Small intestine (tissue), 7 donors: ENCODE measurements at regions not wholly inside any gene's neighbourhood (a gene's known extent, or its start where the extent isn't known, plus 50 kb on each side); places are given as distances from the start of the nearest gene placed in this dataset.

Experiments
- DNase-seq, 2 donors: peaks; one replicate each; pipeline versions ENCODE4 v3.0.0 to v3.0.0-alpha.2; 2013
- FAIRE-seq: peaks from 2 replicates; lab custom pipeline; 2012; peaks lifted over from hg19 to GRCh38; lab: Jason Lieb, UNC
- H3K27ac ChIP-seq, 3 donors: one replicate each; pipeline ENCODE4 v1.5.1; 2013; ENCODE audit warnings: low read length in 2 of 3, mild to moderate bottlenecking in 2 of 3, control low read depth in 1 of 3, inconsistent platforms in 1 of 3, low read depth in 1 of 3, moderate library complexity in 1 of 3
- H3K27me3 ChIP-seq, 3 donors: one replicate each; pipeline ENCODE4 v1.6.1; 2013; ENCODE audit warnings: low read length in 3 of 3, inconsistent platforms in 1 of 3; ENCODE audit not compliant: control insufficient read depth in 3 of 3, insufficient read depth in 3 of 3
- H3K36me3 ChIP-seq, 3 donors: one replicate each; pipeline ENCODE4 v1.6.1; 2013; ENCODE audit warnings: low read length in 3 of 3, inconsistent platforms in 1 of 3, low read depth in 1 of 3, mild to moderate bottlenecking in 1 of 3, moderate library complexity in 1 of 3; ENCODE audit not compliant: control insufficient read depth in 3 of 3, insufficient read depth in 2 of 3
- H3K4me1 ChIP-seq, 3 donors: one replicate each; pipeline ENCODE4 v1.6.1; 2013; ENCODE audit warnings: low read length in 2 of 3, inconsistent platforms in 1 of 3, low read depth in 1 of 3, mild to moderate bottlenecking in 1 of 3, moderate library complexity in 1 of 3; ENCODE audit not compliant: control insufficient read depth in 3 of 3, insufficient read depth in 2 of 3
- H3K4me3 ChIP-seq, 3 donors: one replicate each; pipeline ENCODE4 v1.5.1; 2013; ENCODE audit warnings: low read length in 3 of 3, control low read depth in 1 of 3, inconsistent platforms in 1 of 3, low read depth in 1 of 3, mild to moderate bottlenecking in 1 of 3, moderate library complexity in 1 of 3
- H3K9me3 ChIP-seq, 2 donors: one replicate each; pipeline ENCODE4 v1.6.1; 2013; ENCODE audit warnings: low read depth in 1 of 2, low read length in 1 of 2; ENCODE audit not compliant: control insufficient read depth in 2 of 2, insufficient read depth in 1 of 2
- WGBS, 3 donors: extraction: QIAGEN DNeasy Blood & Tissue Kit; methylation state at CpG; one replicate each; pipeline ENCODE4 v1.1.7; 2013; 5-methylcytosine and 5-hydroxymethylcytosine counted together
- donor health status: healthy with polysubstance abuse.
- donor health status: control.
- donor health status: control.
- donor health status: Bipolar disorder and iron deficiency.
- donor health status: healthy.

GRCh38 chr11:27239305-27239942, 123.6 kb downstream of the CCDC34 start:
- H3K4me3 ChIP-seq = no peak overlapping the region
- H3K36me3 ChIP-seq = no peaks in the 10 kb centered on the region
- H3K27me3 ChIP-seq = no peaks in the 10 kb centered on the region
- H3K9me3 ChIP-seq = peaks cover 0 to 4% of the 10 kb centered on the region in 2 donors
- H3K27ac ChIP-seq = no peak overlapping the region
- WGBS, 3 donors = 55 to 79% (median 71%) methylated on average over 7 of the region's 7 CpGs
- FAIRE-seq (no peak), DNase-seq (no peak)
- H3K4me1 ChIP-seq = peaks cover 4 to 25% (median 5%) of the 10 kb centered on the region in 3 donors

GRCh38 chr11:27238811-27239210, 124.2 kb downstream of the CCDC34 start:
- H3K36me3 ChIP-seq = no peaks in the 10 kb centered on the region
- H3K9me3 ChIP-seq = no peaks in the 10 kb centered on the region
- H3K27ac ChIP-seq = no peak overlapping the region
- H3K27me3 ChIP-seq = no peaks in the 10 kb centered on the region
- DNase-seq (no peak), FAIRE-seq (no peak)
- H3K4me3 ChIP-seq = no peak overlapping the region
- peaks cover 5 to 31% (median 6%) of the 10 kb centered on the region in 3 donors for H3K4me1 ChIP-seq

GRCh38 chr11:27237643-27238042, 125.4 kb downstream of the CCDC34 start:
- H3K27ac ChIP-seq = peak overlapping the region in 2 of 3 donors; percentile 35 to 71
- no peak overlapping the region for H3K4me3 ChIP-seq
- no peaks in the 10 kb centered on the region for H3K27me3 ChIP-seq
- DNase-seq = peak; percentile 73 to 89
- peaks cover 5 to 35% (median 12%) of the 10 kb centered on the region in 3 donors for H3K4me1 ChIP-seq
- FAIRE-seq = no peak
- no peaks in the 10 kb centered on the region for H3K36me3 ChIP-seq
- no peaks in the 10 kb centered on the region for H3K9me3 ChIP-seq

- DNase-seq = no peak
- no peaks in the 10 kb centered on the region for H3K27me3 ChIP-seq
- 13 to 45% (median 24%) methylated on average over 2 of the region's 2 CpGs for WGBS, 3 donors
- H3K27ac ChIP-seq = peak overlapping the region in 1 of 3 donors; percentile 90
- H3K9me3 ChIP-seq = no peaks in the 10 kb centered on the region
- peaks cover 5 to 35% (median 12%) of the 10 kb centered on the region in 3 donors for H3K4me1 ChIP-seq
- FAIRE-seq = no peak
- H3K36me3 ChIP-seq = no peaks in the 10 kb centered on the region
- no peak overlapping the region for H3K4me3 ChIP-seq
Measured at GRCh38 chr11:27234961-27235360, 128.1 kb downstream of the CCDC34 start.

- FAIRE-seq (no peak), DNase-seq (peak; percentile 85 to 94)
- H3K27me3 ChIP-seq = no peaks in the 10 kb centered on the region
- H3K4me3 ChIP-seq = peak overlapping the region in 1 of 3 donors; percentile 5
- peaks cover 5 to 35% (median 12%) of the 10 kb centered on the region in 3 donors for H3K4me1 ChIP-seq
- H3K36me3 ChIP-seq = no peaks in the 10 kb centered on the region
- H3K9me3 ChIP-seq = no peaks in the 10 kb centered on the region
- 60 to 66% (median 65%) methylated on average over 10 of the region's 10 CpGs for WGBS, 3 donors
- H3K27ac ChIP-seq = peak overlapping the region; percentile 79 to 90 (median 84)
Measured at GRCh38 chr11:27234043-27234668, 128.9 kb downstream of the CCDC34 start.

GRCh38 chr11:27233654-27234042, 129.4 kb downstream of the CCDC34 start:
- 63 to 79% (median 77%) methylated on average over 3 of the region's 3 CpGs for WGBS, 3 donors
- no peak for FAIRE-seq
- DNase-seq = no peak
- no peaks in the 10 kb centered on the region for H3K27me3 ChIP-seq
- peak overlapping the region; percentile 79 to 90 (median 84) for H3K27ac ChIP-seq
- H3K4me3 ChIP-seq = peak overlapping the region in 1 of 3 donors; percentile 5
- peaks cover 5 to 34% (median 10%) of the 10 kb centered on the region in 3 donors for H3K4me1 ChIP-seq
- H3K9me3 ChIP-seq = no peaks in the 10 kb centered on the region
- no peaks in the 10 kb centered on the region for H3K36me3 ChIP-seq

GRCh38 chr11:27231530-27231929, 131.5 kb downstream of the CCDC34 start:
- H3K4me1 ChIP-seq = peaks cover 2 to 24% (median 8%) of the 10 kb centered on the region in 3 donors
- 57 to 79% (median 76%) methylated on average over 6 of the region's 6 CpGs for WGBS, 3 donors
- no peaks in the 10 kb centered on the region for H3K27me3 ChIP-seq
- no peak overlapping the region for H3K27ac ChIP-seq
- no peaks in the 10 kb centered on the region for H3K9me3 ChIP-seq
- H3K36me3 ChIP-seq = no peaks in the 10 kb centered on the region
- DNase-seq (no peak), FAIRE-seq (no peak)
- no peak overlapping the region for H3K4me3 ChIP-seq

- H3K4me3 ChIP-seq = no peak overlapping the region
- FAIRE-seq (no peak), DNase-seq (no peak)
- H3K27me3 ChIP-seq = no peaks in the 10 kb centered on the region
- no peak overlapping the region for H3K27ac ChIP-seq
- peaks cover 2 to 21% (median 8%) of the 10 kb centered on the region in 3 donors for H3K4me1 ChIP-seq
- H3K9me3 ChIP-seq = no peaks in the 10 kb centered on the region
- no peaks in the 10 kb centered on the region for H3K36me3 ChIP-seq
- WGBS, 3 donors = 83 to 90% (median 89%) methylated on average over 1 of the region's 1 CpG
Measured at GRCh38 chr11:27230192-27230572, 132.8 kb downstream of the CCDC34 start.
